ENCODE measurements at regions not wholly inside any gene's neighbourhood (a gene's known extent, or its start where the extent isn't known, plus 50 kb on each side); places are given as distances from the start of the nearest gene placed in this dataset.
"Not testable (repeated sequence)": the region's sequence is repeated elsewhere in the genome, so short reads cannot be mapped to it uniquely, and the experiment has no call there.

GRCh38 chr10:28449926-28450325, 83.0 kb upstream of the WAC start:
- DNase-seq = no peak

- DNase-seq = no peak
Measured at GRCh38 chr10:28453926-28454325, 79.0 kb upstream of the WAC start.

- no peak for DNase-seq
Measured at GRCh38 chr10:28457110-28457509, 75.8 kb upstream of the WAC start.

GRCh38 chr10:28457873-28458272, 75.0 kb upstream of the WAC start:
- DNase-seq = not testable (repeated sequence)

- no peak for DNase-seq
Measured at GRCh38 chr10:28459453-28460144, 73.3 kb upstream of the WAC start.

GRCh38 chr10:28463141-28463540, 69.8 kb upstream of the WAC start:
- DNase-seq = no peak

- DNase-seq = no peak
Measured at GRCh38 chr10:28463676-28464395, 69.1 kb upstream of the WAC start.

GRCh38 chr10:28467615-28468014, 65.3 kb upstream of the WAC start:
- DNase-seq = no peak

GRCh38 chr10:28468707-28469483, 64.0 kb upstream of the WAC start:
- DNase-seq = no peak

- DNase-seq = no peak
Measured at GRCh38 chr10:28470873-28471651, 61.9 kb upstream of the WAC start.

GRCh38 chr10:28471652-28472050, 61.3 kb upstream of the WAC start:
- DNase-seq = no peak

- no peak for DNase-seq
Measured at GRCh38 chr10:28478646-28479045, 54.3 kb upstream of the WAC start.

- DNase-seq = no peak
Measured at GRCh38 chr10:28479425-28479865, 53.5 kb upstream of the WAC start.

GRCh38 chr10:28479927-28480627, 52.8 kb upstream of the WAC start:
- no peak for DNase-seq

GRCh38 chr10:28480628-28480965, 52.3 kb upstream of the WAC start:
- no peak for DNase-seq

- not testable (repeated sequence) for DNase-seq
Measured at GRCh38 chr10:28481346-28481745, 51.6 kb upstream of the WAC start.

- no peak for DNase-seq
Measured at GRCh38 chr10:28481968-28482367, 51.0 kb upstream of the WAC start.
